IPS-NIHi7 (cell line): ENCODE measurements at regions not wholly inside any gene's neighbourhood (a gene's known extent, or its start where the extent isn't known, plus 50 kb on each side); places are given as distances from the start of the nearest gene placed in this dataset.

Experiments used
- DNase-seq: peaks from one replicate; pipeline ENCODE4 v3.0.0; 2012; ENCODE audit warnings: mixed read lengths; ENCODE audit errors: extremely low spot score

DNA sequence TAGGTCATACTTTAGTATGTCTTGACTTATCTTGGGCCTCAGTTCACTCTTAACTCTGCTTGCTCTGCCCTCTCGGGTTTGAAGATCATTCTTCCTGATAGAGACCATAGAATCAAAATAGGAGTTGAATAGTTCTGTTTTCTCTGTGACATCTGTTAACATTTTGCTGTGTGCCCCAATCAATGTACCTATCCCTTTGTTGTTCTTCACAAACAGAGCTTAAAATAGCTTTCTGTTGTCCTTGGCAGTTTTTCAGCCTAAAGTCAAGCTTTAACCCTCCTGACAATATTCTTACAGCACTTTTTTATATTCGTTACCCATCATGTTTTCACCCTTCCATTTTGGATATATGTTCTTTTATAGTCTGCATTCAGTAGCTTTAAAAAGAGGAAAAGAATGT is 724.5 kb upstream of the FANCL start:
- no peak for DNase-seq

- DNase-seq, result no peak
Measured at GRCh38 chr2:58959996-58960395, 718.9 kb upstream of the FANCL start.

DNA sequence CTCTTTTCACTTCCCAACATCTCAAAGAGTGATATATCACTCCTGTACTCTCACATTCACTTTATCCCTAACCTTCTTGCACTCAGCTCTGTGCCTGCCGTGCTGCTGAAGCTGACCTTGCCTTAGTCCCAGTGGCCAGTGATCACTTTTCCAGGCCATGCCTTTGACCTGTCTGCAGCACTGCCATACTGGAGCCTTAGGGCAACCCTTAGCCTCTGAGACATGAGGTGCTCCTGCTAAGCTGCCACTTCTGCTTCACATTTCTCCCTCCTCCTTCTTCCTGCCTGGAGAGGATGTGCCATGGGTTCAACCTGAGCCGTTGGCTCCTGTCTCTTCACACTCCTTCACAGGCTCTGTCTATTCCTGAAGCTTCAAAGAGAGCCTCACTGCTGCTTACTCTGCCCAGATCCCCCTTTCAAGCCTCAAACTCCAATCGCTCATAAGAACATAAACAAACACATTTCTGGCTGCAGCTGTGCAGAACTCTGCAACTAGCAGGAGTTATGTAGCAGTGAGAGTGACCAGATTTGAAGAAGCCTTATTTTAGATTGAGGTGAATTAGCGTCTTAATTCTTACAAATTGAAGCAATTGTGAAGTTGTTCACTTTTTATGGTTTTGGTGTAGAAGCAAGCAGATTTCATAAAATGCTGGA is 716.2 kb upstream of the FANCL start:
- no peak for DNase-seq

DNA sequence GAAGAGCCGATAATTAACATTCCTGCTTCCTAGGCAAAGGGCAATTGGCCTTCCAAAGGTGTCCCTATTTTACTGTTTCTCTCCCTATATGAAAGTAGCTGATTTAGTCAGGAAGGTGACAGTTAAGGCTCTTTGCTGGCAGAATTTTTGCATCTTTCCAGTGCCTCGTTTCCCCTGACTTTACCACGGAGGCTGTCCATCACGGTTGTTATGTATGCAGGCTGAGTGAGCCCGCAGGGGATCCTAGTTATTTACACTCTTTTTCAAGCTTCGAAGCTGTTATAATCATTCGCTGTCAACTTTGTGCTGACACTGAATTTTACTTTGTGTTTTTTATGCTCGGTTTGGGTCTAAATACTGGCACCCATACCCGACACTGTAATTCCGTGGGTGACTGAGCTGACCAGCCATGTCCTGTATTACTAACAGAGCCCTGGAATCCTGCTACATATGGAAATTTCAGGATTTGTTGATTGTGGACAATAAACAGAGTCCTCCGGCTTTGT is 713.8 kb upstream of the FANCL start:
- no peak for DNase-seq

DNA sequence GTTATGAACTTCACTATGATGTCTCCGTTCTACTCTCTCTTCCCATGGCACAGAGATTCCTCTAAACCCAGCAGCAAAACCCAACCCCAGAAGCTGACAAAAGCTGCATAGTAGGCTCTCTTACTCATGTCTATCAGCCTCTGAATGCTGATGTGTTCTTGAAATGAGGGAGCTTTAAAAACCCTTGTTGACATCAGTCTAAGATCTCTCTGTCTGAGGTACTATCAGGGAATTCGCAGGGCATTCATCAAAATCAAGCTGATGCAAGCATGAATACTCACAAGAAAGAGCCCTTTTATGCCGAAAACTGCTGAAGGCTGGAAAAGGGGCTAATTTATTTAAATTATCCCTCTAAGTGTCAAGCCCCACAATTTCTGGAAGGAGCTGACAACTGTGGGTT is 710.6 kb upstream of the FANCL start:
- DNase-seq, result no peak

- DNase-seq, result no peak
Measured at GRCh38 chr2:58950795-58951462, 709.8 kb upstream of the FANCL start.

DNA sequence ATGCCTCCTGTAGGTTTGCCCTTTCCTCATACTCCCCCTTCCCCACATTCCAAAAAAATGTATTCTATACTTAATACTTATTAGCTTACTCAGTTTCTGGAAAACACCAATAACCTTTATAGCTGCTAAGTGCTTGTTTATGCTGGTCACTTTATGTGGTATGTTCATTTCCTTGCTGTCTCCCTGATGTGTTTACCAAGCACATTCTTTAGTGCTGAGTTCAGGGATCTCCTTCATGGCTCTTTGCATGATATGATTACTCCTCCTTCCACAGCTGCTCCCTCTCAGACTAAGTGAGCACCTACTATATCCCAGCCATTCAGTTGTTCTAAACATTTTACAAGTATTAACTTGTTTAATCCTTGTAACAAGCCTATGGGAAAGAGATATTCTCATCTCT is 698.3 kb upstream of the FANCL start:
- no peak for DNase-seq

DNA sequence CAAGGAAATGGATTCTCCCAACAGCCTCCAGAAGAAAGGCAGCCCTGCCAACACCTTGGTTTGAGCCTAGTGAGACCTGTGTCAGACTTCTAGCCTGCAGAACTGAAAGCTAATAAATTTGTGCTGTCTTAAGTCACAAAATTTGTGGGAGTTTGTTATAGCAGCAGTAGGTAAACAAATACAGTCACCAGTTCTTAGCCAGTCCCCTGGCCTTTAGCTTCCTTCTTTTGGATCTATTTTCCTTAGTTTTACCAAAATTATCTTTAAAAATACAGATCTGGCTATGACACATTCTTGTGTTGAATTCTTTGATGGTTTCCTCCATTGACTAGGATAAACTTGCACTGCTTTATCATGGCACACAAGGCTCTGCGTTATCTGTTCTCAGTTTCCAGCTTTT is 697.9 kb upstream of the FANCL start:
- DNase-seq, result no peak

- DNase-seq, result no peak
Measured at GRCh38 chr2:58932801-58933200, 691.7 kb upstream of the FANCL start.

- DNase-seq, result no peak
Measured at GRCh38 chr2:58930537-58930936, 689.4 kb upstream of the FANCL start.

- DNase-seq, result no peak
Measured at GRCh38 chr2:58928973-58929372, 687.8 kb upstream of the FANCL start.

DNA sequence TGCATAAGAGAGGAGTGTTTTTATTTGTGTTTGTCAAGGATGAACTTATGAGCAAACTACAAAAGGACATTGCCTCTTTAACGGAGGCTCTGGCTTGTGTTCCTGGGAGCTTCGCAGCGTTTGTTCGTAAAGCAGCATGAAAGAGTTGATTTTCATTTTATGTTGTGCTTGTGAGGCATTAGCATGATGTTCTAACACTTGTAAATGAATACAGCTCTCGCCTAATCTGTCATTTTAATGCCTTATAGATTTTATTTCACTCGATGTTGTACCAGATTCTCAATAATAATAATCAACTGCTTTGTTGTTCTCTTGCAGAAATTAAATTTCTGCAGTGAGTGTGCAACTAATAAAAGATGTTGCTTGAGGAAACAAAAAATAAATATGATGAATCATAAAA is 687.3 kb upstream of the FANCL start:
- DNase-seq, result no peak

DNA sequence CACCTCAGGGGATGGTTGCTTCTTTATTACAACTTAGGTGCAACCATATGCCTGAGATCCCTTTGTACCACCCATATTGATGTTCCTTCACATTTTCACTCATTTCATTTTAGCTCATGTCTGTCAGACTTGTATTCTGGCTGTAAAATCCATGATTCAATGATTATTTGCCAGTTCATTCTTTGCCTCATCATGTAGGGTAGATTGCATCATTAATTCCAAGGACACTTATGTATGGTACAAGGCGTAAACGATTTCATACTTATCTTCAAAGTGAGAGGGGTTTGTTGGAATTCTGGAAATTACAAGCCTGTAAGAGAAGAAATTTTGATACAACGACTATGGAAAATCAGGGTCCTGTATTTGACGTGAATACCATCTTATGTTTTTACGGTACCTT is 685.0 kb upstream of the FANCL start:
- no peak for DNase-seq

GRCh38 chr2:58925676-58926081 is 684.6 kb upstream of the FANCL start:
- DNase-seq, result no peak

- no peak for DNase-seq
Measured at GRCh38 chr2:58923869-58924268, 682.7 kb upstream of the FANCL start.

- DNase-seq, result no peak
Measured at GRCh38 chr2:58922245-58922644, 681.1 kb upstream of the FANCL start.

DNA sequence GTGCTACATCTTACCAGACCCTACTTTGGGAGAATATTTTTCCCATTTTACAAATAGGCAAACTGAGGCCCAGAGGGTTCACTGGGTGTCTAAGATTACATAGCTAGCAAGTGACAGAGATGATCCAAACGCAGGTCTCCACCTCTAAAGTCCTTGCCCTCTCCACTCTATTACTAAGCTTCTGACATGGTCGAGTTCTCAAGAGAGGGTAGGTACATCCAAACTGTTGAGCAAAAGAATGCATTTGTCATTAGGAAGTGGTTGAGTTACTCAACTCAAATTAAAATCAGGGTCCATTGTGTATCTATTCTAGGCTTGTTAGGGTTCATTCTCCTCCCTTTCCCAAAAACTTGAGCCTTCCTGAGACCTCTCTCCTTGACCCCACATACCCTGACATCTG is 680.6 kb upstream of the FANCL start:
- no peak for DNase-seq

DNA sequence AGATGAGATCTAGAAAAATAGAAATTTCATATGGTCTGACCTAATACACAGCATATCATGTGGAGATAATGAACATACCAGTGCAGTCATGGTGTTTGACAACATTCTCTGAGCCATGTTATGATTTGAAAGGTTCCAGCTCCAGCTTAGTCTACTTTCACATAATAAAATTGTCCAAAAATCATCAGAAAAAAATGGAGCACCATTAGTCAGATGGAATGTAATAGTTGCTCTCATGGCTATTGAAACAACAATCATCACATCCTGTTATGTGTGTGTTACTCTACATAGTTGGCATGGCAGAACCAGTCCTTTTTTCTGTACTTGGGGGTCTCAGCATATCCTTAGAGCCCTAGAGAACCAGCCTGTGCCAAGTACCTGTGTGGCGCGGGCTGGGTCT is 678.9 kb upstream of the FANCL start:
- DNase-seq, result no peak

DNA sequence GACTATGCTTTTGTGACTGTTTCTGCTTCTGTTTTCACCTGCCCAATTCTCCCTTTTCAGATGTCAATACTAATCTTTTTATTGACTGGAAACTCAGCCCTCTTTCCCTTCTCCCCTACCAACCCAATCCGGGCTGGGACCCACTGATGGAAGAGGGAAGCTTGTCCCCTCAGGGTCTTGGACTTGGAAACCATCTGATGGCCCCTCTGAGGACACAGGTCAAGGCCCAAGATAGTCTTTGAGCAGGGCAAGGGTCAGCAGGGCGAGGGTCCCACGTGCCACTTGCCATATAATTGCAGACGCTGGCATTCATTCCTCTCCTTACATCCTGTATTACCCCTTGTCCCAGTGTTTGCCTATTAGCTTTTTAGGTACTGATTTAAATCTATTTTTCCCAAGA is 678.2 kb upstream of the FANCL start:
- DNase-seq, result no peak

GRCh38 chr2:58918141-58918540 is 677.0 kb upstream of the FANCL start:
- no peak for DNase-seq

- no peak for DNase-seq
Measured at GRCh38 chr2:58917596-58917995, 676.5 kb upstream of the FANCL start.

- DNase-seq, result no peak
Measured at GRCh38 chr2:58916063-58916462, 674.9 kb upstream of the FANCL start.

DNA sequence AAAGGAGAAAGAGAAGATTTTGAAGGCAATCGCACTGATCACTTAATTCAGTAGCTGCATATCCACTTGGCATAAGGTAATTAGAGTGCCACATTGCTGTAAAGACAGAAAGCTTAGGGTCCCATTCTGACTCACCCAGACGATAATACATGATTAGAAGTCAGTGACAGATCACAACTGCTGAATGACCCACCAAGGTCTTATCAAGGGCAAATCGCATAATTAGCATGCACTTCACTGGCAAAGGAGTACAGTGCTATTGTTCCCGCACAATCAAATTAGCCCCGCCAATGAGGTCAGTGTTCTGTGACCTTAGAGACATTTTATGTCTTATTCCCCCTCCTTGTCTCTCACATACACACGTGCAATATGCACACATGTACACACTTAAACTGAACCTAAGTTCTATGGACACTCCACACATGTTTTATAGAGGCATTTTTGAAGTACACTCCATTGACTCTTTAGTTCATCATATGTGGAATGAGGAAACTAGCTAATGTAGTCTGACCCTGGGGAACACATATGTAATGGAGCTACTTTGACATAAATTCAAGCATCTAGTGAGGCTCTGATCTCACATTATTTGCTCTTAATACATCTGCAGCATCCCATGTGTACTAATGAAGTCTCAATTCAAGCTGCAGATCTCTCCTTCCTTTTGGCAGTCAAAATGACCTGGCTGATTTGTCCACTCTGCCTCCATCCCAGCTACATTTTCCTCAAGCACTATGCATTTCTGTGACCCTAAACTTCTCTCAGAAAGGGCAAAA is 673.8 kb upstream of the FANCL start:
- DNase-seq, result no peak
